Heart left ventricle (tissue), 16 donors: ENCODE measurements at regions not wholly inside any gene's neighbourhood (a gene's known extent, or its start where the extent isn't known, plus 50 kb on each side); places are given as distances from the start of the nearest gene placed in this dataset.
A peak's percentile ranks its signal among the peaks of the same experiment; 100 is the strongest.

Experiments used
- ATAC-seq, 4 donors: fragments of 200-7000 bp; cut with Tn5 transposase; one replicate each; pipeline ENCODE4 v1.9.1; 2020 to 2022; ENCODE audit warnings: moderate library complexity in 4 of 4, mild to moderate bottlenecking in 3 of 4, moderate number of reproducible peaks in 1 of 4
- DNase-seq, 5 donors: peaks; one replicate each; pipeline ENCODE4 v3.0.0-alpha.2; 2020
- H3K27ac ChIP-seq, 12 donors: fragments of 200-600 bp; sonication (generic) in 4 of 12; one replicate each; pipeline versions ENCODE4 v1.5.0 to v1.8.0; 2016 to 2022; ENCODE audit warnings: mild to moderate bottlenecking in 2 of 12
- H3K27me3 ChIP-seq, 9 donors: fragments of 200-600 bp; sonication (generic) in 2 of 9; one replicate each; pipeline versions ENCODE4 v1.5.1 to v1.8.0; 2016 to 2022; ENCODE audit warnings: mild to moderate bottlenecking in 3 of 9
- H3K36me3 ChIP-seq, 9 donors: fragments of 200-600 bp; sonication (generic) in 2 of 9; one replicate each; pipeline versions ENCODE4 v1.5.0 to v1.8.0; 2018 to 2022; ENCODE audit warnings: mild to moderate bottlenecking in 2 of 9
- H3K4me1 ChIP-seq, 12 donors: fragments of 200-600 bp; sonication (generic) in 4 of 12; one replicate each; pipeline versions ENCODE4 v1.5.0 to v1.8.0; 2016 to 2022; ENCODE audit warnings: mild to moderate bottlenecking in 3 of 12
- H3K4me3 ChIP-seq, 12 donors: fragments of 200-600 bp; sonication (generic) in 4 of 12; one replicate each; pipeline versions ENCODE4 v1.5.0 to v1.8.0; 2017 to 2022; ENCODE audit warnings: mild to moderate bottlenecking in 9 of 12, moderate library complexity in 4 of 12
- H3K9me3 ChIP-seq, 12 donors: fragments of 200-600 bp; sonication (generic) in 4 of 12; one replicate each; pipeline versions ENCODE4 v1.5.0 to v1.8.0; 2016 to 2022; ENCODE audit warnings: mild to moderate bottlenecking in 1 of 12
- CTCF ChIP-seq, 12 donors: fragments of 200-600 bp; sonication (generic) in 4 of 12; IDR thresholded peaks; one replicate each; pipeline versions ENCODE4 v1.5.0 to v1.8.0; 2018 to 2022; ENCODE audit warnings: antibody characterized with exemption in 12 of 12, mild to moderate bottlenecking in 5 of 12
- POLR2A ChIP-seq, 2 donors: fragments of 450-650 bp; IDR thresholded peaks; one replicate each; pipeline ENCODE4 v1.6.1; 2017; ENCODE audit warnings: antibody characterized with exemption in 2 of 2, mild to moderate bottlenecking in 2 of 2, moderate library complexity in 2 of 2
- WGBS, 4 donors: extraction: QIAGEN DNeasy Blood & Tissue Kit in 2 of 4; methylation state at CpG; one replicate each; pipeline versions ENCODE4 v1.1.5 to v1.1.7; 2013 to 2018; 5-methylcytosine and 5-hydroxymethylcytosine counted together
- intact Hi-C, 10 donors: fragments of 100-400 bp; cut with DNase I; formaldehyde crosslinking; loops; one replicate each; pipeline versions ENCODE4 v1.11.1 to v1.14.2; 2022
- donor health status: ischemic (EF 13 %, LVEDD 7.1; RV severe dilation, severe dysfunction).
- donor health status: healthy with polysubstance abuse.
- donor health status: DM: no; HTN: yes; CAD: no.
- donor health status: DM: no; HTN: no; CAD: no.
- donor health status: ischemic (EF 25% LVEDD 6.9; RV normal size, moderate dysfunction).
- donor health status: ischemic (EF 25% LVEDD 5.7; RV mildly dilated, moderate dysfunction).
- donor health status: healthy.
- donor health status: DM: yes; HTN: yes; CAD: no.
- donor health status: ischemic (EF 35%, LVEDD 5.7; RV mildly dilated, moderate dysfunction).
- donor health status: nonischemic (EF 11% LVEDD 7.7; RV severe dilation, severe dysfunction).
- donor health status: DM: yes; HTN: yes; CAD: no.
- donor health status: PGD.
- donor health status: ischemic (EF 29% LVEDD 5.4; RV normal size, mild dysfunction).
- donor health status: nonischemic (EF 23%, LVEDD 6.1; RV moderate dilation, normal function).

- Histone ChIP-seq H3K4me1 (peaks cover 0 to 16% (median under 1%) of the 10 kb centered on the region in 12 donors), H3K27ac (no peak overlapping the region), H3K36me3 (no peaks in the 10 kb centered on the region), H3K4me3 (no peak overlapping the region), H3K27me3 (no peaks in the 10 kb centered on the region), H3K9me3 (no peaks in the 10 kb centered on the region)
- WGBS, 4 donors = 64 to 81% (median 66%) methylated on average over 4 to 6 of the region's 6 CpGs
- TF ChIP-seq CTCF (IDR thresholded peaks at IDR 0.05) (no peak), POLR2A (IDR thresholded peaks at IDR 0.05) (no peak)
- ATAC-seq (no peak), DNase-seq (no peak)
- intact Hi-C loops = no loop called here
Observed at GRCh38 chr2:217610401-217610814, 392.4 kb downstream of the TNS1 start.

- 80 to 93% (median 91%) methylated on average over 1 to 3 of the region's 3 CpGs for WGBS, 4 donors
- no peak for TF ChIP-seq CTCF (IDR thresholded peaks at IDR 0.05)
- TF ChIP-seq POLR2A (IDR thresholded peaks at IDR 0.05) = no peak
- Histone ChIP-seq H3K4me3 (no peak overlapping the region), H3K9me3 (no peaks in the 10 kb centered on the region), H3K4me1 (peaks cover 0 to 20% (median 5%) of the 10 kb centered on the region in 12 donors), H3K27me3 (no peaks in the 10 kb centered on the region), H3K27ac (no peak overlapping the region), H3K36me3 (no peaks in the 10 kb centered on the region)
- intact Hi-C loops = no loop called here
- ATAC-seq (no peak), DNase-seq (no peak)
Observed at GRCh38 chr2:217609952-217610351, 392.8 kb downstream of the TNS1 start.

GRCh38 chr2:217606296-217606695 is 396.5 kb downstream of the TNS1 start:
- TF ChIP-seq POLR2A (IDR thresholded peaks at IDR 0.05) (no peak), CTCF (IDR thresholded peaks at IDR 0.05) (no peak)
- DNase-seq (no peak), ATAC-seq (no peak)
- Histone ChIP-seq H3K9me3 (no peaks in the 10 kb centered on the region), H3K27ac (no peak overlapping the region), H3K4me3 (no peak overlapping the region), H3K36me3 (no peaks in the 10 kb centered on the region), H3K4me1 (peaks cover 0 to 29% (median 11%) of the 10 kb centered on the region in 12 donors), H3K27me3 (no peaks in the 10 kb centered on the region)
- 85 to 91% (median 87%) methylated on average over 1 of the region's 1 CpG for WGBS, 4 donors
- intact Hi-C loops = no loop called here

GRCh38 chr2:217604527-217605194 is 398.1 kb downstream of the TNS1 start:
- Histone ChIP-seq H3K27ac (peak overlapping the region; percentile 4 to 68 (median 40)), H3K27me3 (no peaks in the 10 kb centered on the region), H3K36me3 (no peaks in the 10 kb centered on the region), H3K9me3 (no peaks in the 10 kb centered on the region), H3K4me3 (peak overlapping the region in 2 of 12 donors; percentile 1 to 4), H3K4me1 (peaks cover 0 to 25% (median 11%) of the 10 kb centered on the region in 12 donors)
- peak; percentile 67 to 86 (median 78) for ATAC-seq
- DNase-seq = peak in 3 of 5 donors; percentile 33 to 66 (median 56)
- intact Hi-C loops = no loop called here
- TF ChIP-seq POLR2A (IDR thresholded peaks at IDR 0.05) = no peak
- TF ChIP-seq CTCF (IDR thresholded peaks at IDR 0.05) = no peak
- 14 to 20% (median 17%) methylated on average over 9 of the region's 9 CpGs for WGBS, 4 donors
